ENCODE measurements at regions not wholly inside any gene's neighbourhood (a gene's known extent, or its start where the extent isn't known, plus 50 kb on each side); places are given as distances from the start of the nearest gene placed in this dataset.

- no peak for ATAC-seq
- peaks cover 5% of the 10 kb centered on the region for H3K9me3 Mint-ChIP-seq
- no peaks in the 10 kb centered on the region for H3K36me3 Mint-ChIP-seq
- ChIA-PET CTCF (no interaction called here), POLR2A (no interaction called here)
- no peaks in the 10 kb centered on the region for H3K27me3 Mint-ChIP-seq (ENCODE audit: low read depth)
- H3K4me1 Mint-ChIP-seq = no peaks in the 10 kb centered on the region
- H3K27ac Mint-ChIP-seq = no peak overlapping the region
- H3K4me3 Mint-ChIP-seq = no peak overlapping the region
- TF ChIP-seq GABPB1 (CRISPR knock-in tag; IDR thresholded peaks at IDR 0.05) = no peak
- no peak for TF ChIP-seq NFE2L1 (CRISPR knock-in tag; IDR thresholded peaks at IDR 0.05)
- TF ChIP-seq CDX4 (CRISPR knock-in tag; IDR thresholded peaks at IDR 0.05; ENCODE audit: borderline replicate concordance) = no peak
- TF ChIP-seq, protein P1, sequence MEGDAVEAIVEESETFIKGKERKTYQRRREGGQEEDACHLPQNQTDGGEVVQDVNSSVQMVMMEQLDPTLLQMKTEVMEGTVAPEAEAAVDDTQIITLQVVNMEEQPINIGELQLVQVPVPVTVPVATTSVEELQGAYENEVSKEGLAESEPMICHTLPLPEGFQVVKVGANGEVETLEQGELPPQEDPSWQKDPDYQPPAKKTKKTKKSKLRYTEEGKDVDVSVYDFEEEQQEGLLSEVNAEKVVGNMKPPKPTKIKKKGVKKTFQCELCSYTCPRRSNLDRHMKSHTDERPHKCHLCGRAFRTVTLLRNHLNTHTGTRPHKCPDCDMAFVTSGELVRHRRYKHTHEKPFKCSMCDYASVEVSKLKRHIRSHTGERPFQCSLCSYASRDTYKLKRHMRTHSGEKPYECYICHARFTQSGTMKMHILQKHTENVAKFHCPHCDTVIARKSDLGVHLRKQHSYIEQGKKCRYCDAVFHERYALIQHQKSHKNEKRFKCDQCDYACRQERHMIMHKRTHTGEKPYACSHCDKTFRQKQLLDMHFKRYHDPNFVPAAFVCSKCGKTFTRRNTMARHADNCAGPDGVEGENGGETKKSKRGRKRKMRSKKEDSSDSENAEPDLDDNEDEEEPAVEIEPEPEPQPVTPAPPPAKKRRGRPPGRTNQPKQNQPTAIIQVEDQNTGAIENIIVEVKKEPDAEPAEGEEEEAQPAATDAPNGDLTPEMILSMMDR (IDR thresholded peaks at IDR 0.05) = no peak
- TF ChIP-seq ZNF416 (CRISPR knock-in tag; IDR thresholded peaks at IDR 0.05) = no peak
- TF ChIP-seq PRRX2 (CRISPR knock-in tag; IDR thresholded peaks at IDR 0.05) = no peak
- no peak for TF ChIP-seq ZBTB43 (CRISPR knock-in tag; IDR thresholded peaks at IDR 0.05)
- TF ChIP-seq ZNF532 (CRISPR knock-in tag; IDR thresholded peaks at IDR 0.05; ENCODE audit: borderline replicate concordance) = no peak
- TF ChIP-seq ZNF219 (CRISPR knock-in tag; IDR thresholded peaks at IDR 0.05; ENCODE audit: borderline replicate concordance) = no peak
- TF ChIP-seq ZNF317 (CRISPR knock-in tag; IDR thresholded peaks at IDR 0.05; ENCODE audit: borderline replicate concordance, low read depth) = no peak
- TF ChIP-seq OVOL2 (CRISPR knock-in tag; IDR thresholded peaks at IDR 0.05; ENCODE audit: borderline replicate concordance) = no peak
- TF ChIP-seq, protein P2, sequence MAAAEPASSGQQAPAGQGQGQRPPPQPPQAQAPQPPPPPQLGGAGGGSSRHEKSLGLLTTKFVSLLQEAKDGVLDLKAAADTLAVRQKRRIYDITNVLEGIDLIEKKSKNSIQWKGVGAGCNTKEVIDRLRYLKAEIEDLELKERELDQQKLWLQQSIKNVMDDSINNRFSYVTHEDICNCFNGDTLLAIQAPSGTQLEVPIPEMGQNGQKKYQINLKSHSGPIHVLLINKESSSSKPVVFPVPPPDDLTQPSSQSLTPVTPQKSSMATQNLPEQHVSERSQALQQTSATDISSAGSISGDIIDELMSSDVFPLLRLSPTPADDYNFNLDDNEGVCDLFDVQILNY (CRISPR knock-in tag; IDR thresholded peaks at IDR 0.05) = no peak
- TF ChIP-seq SP1 (CRISPR knock-in tag; conservative IDR thresholded peaks at IDR 0.05) = no peak
- TF ChIP-seq TEAD4 (CRISPR knock-in tag; IDR thresholded peaks at IDR 0.05) = no peak
- DNase-seq (ENCODE audit: low spot score) = no peak
Observed at GRCh38 chr16:80447241-80447640, 93.6 kb upstream of the DYNLRB2 start.

- ChIA-PET CTCF (no interaction called here), POLR2A (no interaction called here)
- DNase-seq (ENCODE audit: low spot score) (no peak), ATAC-seq (no peak)
- Mint-ChIP-seq H3K9me3 (peaks cover 5% of the 10 kb centered on the region), H3K27me3 (ENCODE audit: low read depth) (no peaks in the 10 kb centered on the region; the same call in none of the 2 replicates), H3K27ac (no peak overlapping the region), H3K36me3 (no peaks in the 10 kb centered on the region), H3K4me1 (peaks cover 1% of the 10 kb centered on the region), H3K4me3 (no peak overlapping the region)
- no peak for TF ChIP-seq MYBL2 (CRISPR knock-in tag; IDR thresholded peaks at IDR 0.05)
- TF ChIP-seq JUN (CRISPR knock-in tag; IDR thresholded peaks at IDR 0.05) = no peak
- TF ChIP-seq NFE2L1 (CRISPR knock-in tag; IDR thresholded peaks at IDR 0.05) = no peak
- TF ChIP-seq CREM (CRISPR knock-in tag; IDR thresholded peaks at IDR 0.05) = no peak
- TF ChIP-seq TCF7 (CRISPR knock-in tag; IDR thresholded peaks at IDR 0.05; ENCODE audit: low read depth) = no peak
- no peak for TF ChIP-seq NR3C1 (CRISPR knock-in tag; conservative IDR thresholded peaks at IDR 0.05; ENCODE audit: low read depth)
- no peak for TF ChIP-seq ZNF396 (CRISPR knock-in tag; IDR thresholded peaks at IDR 0.05; ENCODE audit: borderline replicate concordance)
- no peak for TF ChIP-seq ETV6 (CRISPR knock-in tag; IDR thresholded peaks at IDR 0.05)
- no peak for TF ChIP-seq ZBTB43 (CRISPR knock-in tag; IDR thresholded peaks at IDR 0.05)
- TF ChIP-seq EMX1 (CRISPR knock-in tag; IDR thresholded peaks at IDR 0.05) = no peak
- no peak for TF ChIP-seq RORB (CRISPR knock-in tag; IDR thresholded peaks at IDR 0.05)
- TF ChIP-seq FOXJ3 (CRISPR knock-in tag; IDR thresholded peaks at IDR 0.05; ENCODE audit: borderline replicate concordance) = no peak
- TF ChIP-seq ZSCAN18 (CRISPR knock-in tag; IDR thresholded peaks at IDR 0.05) = no peak
Observed at GRCh38 chr16:80442779-80443178, 98.0 kb upstream of the DYNLRB2 start.

Data from WTC11 (cell line).